ENCODE measurements at regions not wholly inside any gene's neighbourhood (a gene's known extent, or its start where the extent isn't known, plus 50 kb on each side); places are given as distances from the start of the nearest gene placed in this dataset.
"Not testable (repeated sequence)": the region's sequence is repeated elsewhere in the genome, so short reads cannot be mapped to it uniquely, and the experiment has no call there.

- H3K4me1 ChIP-seq (ENCODE audit: control insufficient read depth in 3 of 3, insufficient read depth in 2 of 3, low read depth in 1 of 3, low read length in 2 of 3), result no peaks in the 10 kb centered on the region
- H3K27ac ChIP-seq (ENCODE audit: low read depth in 1 of 3, low read length in 2 of 3), result no peak overlapping the region
- H3K9me3 ChIP-seq (ENCODE audit: control insufficient read depth in 2 of 2, insufficient read depth in 1 of 2, low read depth in 1 of 2, low read length in 1 of 2), result no peaks in the 10 kb centered on the region
- WGBS, 3 donors, result 65 to 74% (median 74%) methylated on average over 3 of the region's 3 CpGs
- no peak overlapping the region for H3K4me3 ChIP-seq (ENCODE audit: low read depth in 1 of 3, low read length in 3 of 3)
- no peaks in the 10 kb centered on the region for H3K36me3 ChIP-seq (ENCODE audit: control insufficient read depth in 3 of 3, insufficient read depth in 2 of 3, low read depth in 1 of 3, low read length in 3 of 3)
- no peak for DNase-seq
- FAIRE-seq, result no peak
- H3K27me3 ChIP-seq (ENCODE audit: control insufficient read depth in 3 of 3, insufficient read depth in 3 of 3, low read length in 3 of 3), result no peaks in the 10 kb centered on the region
Measured at GRCh38 chr12:33944703-33945437, 77.4 kb upstream of the ALG10 start.

- 66 to 74% (median 73%) methylated on average over 6 of the region's 6 CpGs for WGBS, 3 donors
- no peaks in the 10 kb centered on the region for H3K36me3 ChIP-seq (ENCODE audit: control insufficient read depth in 3 of 3, insufficient read depth in 2 of 3, low read depth in 1 of 3, low read length in 3 of 3)
- peaks cover 0 to 3% of the 10 kb centered on the region in 2 donors for H3K9me3 ChIP-seq (ENCODE audit: control insufficient read depth in 2 of 2, insufficient read depth in 1 of 2, low read depth in 1 of 2, low read length in 1 of 2)
- no peaks in the 10 kb centered on the region for H3K4me1 ChIP-seq (ENCODE audit: control insufficient read depth in 3 of 3, insufficient read depth in 2 of 3, low read depth in 1 of 3, low read length in 2 of 3)
- no peaks in the 10 kb centered on the region for H3K27me3 ChIP-seq (ENCODE audit: control insufficient read depth in 3 of 3, insufficient read depth in 3 of 3, low read length in 3 of 3)
- no peak overlapping the region for H3K4me3 ChIP-seq (ENCODE audit: low read depth in 1 of 3, low read length in 3 of 3)
- H3K27ac ChIP-seq (ENCODE audit: low read depth in 1 of 3, low read length in 2 of 3), result no peak overlapping the region
- DNase-seq (no peak), FAIRE-seq (no peak)
Measured at GRCh38 chr12:33945438-33945784, 76.9 kb upstream of the ALG10 start.

GRCh38 chr12:33966219-33966618 lies 56.1 kb upstream of the ALG10 start:
- FAIRE-seq; H3K4me1 ChIP-seq (ENCODE audit: control insufficient read depth in 3 of 3, insufficient read depth in 2 of 3, low read depth in 1 of 3, low read length in 2 of 3); H3K4me3 ChIP-seq (ENCODE audit: low read depth in 1 of 3, low read length in 3 of 3); H3K27ac ChIP-seq (ENCODE audit: low read depth in 1 of 3, low read length in 2 of 3); DNase-seq; H3K27me3 ChIP-seq (ENCODE audit: control insufficient read depth in 3 of 3, insufficient read depth in 3 of 3, low read length in 3 of 3); H3K36me3 ChIP-seq (ENCODE audit: control insufficient read depth in 3 of 3, insufficient read depth in 2 of 3, low read depth in 1 of 3, low read length in 3 of 3); H3K9me3 ChIP-seq (ENCODE audit: control insufficient read depth in 2 of 2, insufficient read depth in 1 of 2, low read depth in 1 of 2, low read length in 1 of 2): not testable (repeated sequence)
- 88 to 92% (median 91%) methylated on average over 7 of the region's 7 CpGs for WGBS, 3 donors

GRCh38 chr12:33967760-33968159 lies 54.5 kb upstream of the ALG10 start:
- DNase-seq, result no peak

More at GRCh38 chr12:33967760-33968159, 54.5 kb upstream of the ALG10 start:
- H3K36me3 ChIP-seq (ENCODE audit: control insufficient read depth in 3 of 3, insufficient read depth in 2 of 3, low read depth in 1 of 3, low read length in 3 of 3), result no peaks in the 10 kb centered on the region
- no peaks in the 10 kb centered on the region for H3K4me1 ChIP-seq (ENCODE audit: control insufficient read depth in 3 of 3, insufficient read depth in 2 of 3, low read depth in 1 of 3, low read length in 2 of 3)
- peaks cover 0 to 7% of the 10 kb centered on the region in 2 donors for H3K9me3 ChIP-seq (ENCODE audit: control insufficient read depth in 2 of 2, insufficient read depth in 1 of 2, low read depth in 1 of 2, low read length in 1 of 2)
- WGBS, 3 donors, result 62 to 80% (median 71%) methylated on average over 1 of the region's 1 CpG
- H3K4me3 ChIP-seq (ENCODE audit: low read depth in 1 of 3, low read length in 3 of 3), result no peak overlapping the region
- FAIRE-seq, result no peak
- no peak overlapping the region for H3K27ac ChIP-seq (ENCODE audit: low read depth in 1 of 3, low read length in 2 of 3)
- no peaks in the 10 kb centered on the region for H3K27me3 ChIP-seq (ENCODE audit: control insufficient read depth in 3 of 3, insufficient read depth in 3 of 3, low read length in 3 of 3)
